DMS153 (cell line): ENCODE measurements at regions not wholly inside any gene's neighbourhood (a gene's known extent, or its start where the extent isn't known, plus 50 kb on each side); places are given as distances from the start of the nearest gene placed in this dataset.

ENCODE experiments used
- DNase-seq: peaks from one replicate; lab custom pipeline; 2025; lab: John Stamatoyannopoulos, UW

DNA sequence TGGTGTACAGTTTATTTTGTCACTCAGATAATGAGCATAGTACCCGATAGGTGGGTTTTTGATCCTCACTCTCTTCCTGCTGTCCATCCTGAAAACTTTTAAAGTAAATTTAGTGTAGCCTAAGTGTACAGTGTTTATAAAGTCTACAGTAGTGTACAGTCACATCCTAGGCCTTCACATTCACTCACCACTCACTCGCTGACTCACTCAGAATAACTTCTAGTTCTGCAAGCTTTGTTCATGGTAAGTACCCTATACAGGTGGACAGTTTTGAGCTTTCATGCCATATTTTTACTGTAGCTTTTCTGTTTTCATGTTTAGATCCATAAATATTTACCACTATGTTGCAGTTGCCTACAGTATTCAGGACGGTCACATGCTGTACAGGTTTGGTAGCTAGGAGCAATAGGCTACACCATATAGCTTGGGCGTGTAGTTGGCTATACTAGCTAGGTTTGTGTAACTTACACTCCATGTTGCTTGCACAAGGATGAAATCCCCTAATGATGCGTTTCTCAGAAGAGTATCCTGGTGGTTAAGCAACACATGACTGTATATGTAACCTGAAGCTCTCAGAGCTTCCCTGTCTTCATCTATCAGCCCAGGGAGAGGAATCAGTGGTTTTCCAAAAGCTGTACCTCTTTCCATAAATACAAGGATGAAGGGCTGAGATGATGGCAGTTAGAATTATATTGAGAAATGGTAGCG lies 87.6 kb upstream of the SLC25A26 start:
- no peak for DNase-seq

DNA sequence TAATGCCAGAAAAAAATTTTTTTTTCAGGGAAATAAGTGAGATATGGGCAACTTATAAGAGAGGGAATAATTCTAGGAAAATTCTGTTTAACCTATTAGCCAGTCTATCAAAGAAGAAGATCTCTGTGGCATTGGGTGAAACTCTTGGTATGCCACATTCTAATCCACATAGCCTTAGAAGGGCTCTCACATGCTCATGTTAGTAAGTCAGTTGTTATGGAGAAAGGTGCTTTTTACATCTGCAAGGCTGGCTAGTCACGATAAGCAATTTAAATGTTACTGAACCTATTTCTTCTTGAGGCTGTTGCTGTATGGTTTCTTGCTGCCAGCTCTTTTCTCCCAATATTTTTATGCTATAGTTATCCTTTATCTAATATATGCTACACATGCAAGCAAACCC lies 89.9 kb upstream of the MAGI1 start:
- no peak for DNase-seq

DNA sequence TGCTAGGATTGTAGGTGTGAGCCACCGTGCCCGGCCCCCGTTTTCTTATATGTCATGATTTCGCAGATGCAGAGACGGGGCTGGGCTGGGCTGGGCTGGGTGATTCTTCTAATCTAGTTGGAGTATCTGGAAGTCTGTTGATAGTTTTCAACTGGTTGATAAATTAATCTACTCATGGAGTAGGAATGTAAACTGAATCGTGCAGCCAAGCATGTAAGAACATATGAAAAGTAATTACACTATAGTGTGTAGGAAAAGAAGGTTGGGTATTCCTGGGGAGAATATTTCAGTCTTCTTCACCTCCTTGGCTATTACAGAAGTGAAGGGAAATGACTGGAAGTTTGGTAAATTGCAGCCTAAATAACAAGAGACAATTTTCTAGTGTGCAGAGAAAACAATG lies 82.6 kb upstream of the MAGI1 start:
- no peak for DNase-seq

DNA sequence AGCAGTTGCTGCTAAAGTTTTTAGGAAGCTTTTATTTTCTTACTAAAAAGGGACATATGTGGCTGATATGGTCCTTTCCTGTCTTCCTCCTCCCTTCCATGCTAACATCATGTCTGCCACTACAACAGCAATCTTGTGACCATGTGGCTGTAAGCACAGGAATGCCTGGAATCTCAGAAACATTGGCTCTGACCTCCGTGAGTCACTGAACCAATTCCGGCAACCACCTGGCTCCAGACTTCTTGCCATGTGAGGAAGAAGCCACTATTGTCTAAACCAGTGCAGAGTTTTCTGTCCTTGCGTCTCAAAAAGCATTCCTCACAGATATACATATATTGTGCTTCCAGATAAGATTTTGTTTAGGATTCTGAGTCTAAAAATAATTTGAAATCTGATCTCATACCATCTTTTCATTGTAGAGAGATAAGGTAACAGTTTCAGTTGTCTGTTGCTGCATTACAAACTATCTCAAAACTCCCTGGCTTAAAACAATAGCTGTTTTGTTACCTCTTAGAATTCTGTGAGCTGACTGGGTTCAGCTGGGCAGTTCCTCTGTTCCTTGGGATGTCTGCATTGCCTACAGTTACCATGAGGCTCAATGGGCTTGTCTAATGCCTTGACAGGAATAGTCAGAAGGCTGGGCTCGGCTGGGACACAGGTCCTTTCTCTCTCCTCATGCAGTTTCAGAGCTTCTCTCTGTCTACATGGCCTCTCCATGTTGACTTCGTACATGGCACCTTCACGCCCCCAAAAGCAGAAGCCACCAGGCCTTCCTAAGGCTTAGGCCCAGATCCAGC lies 77.3 kb upstream of the MAGI1 start:
- no peak for DNase-seq

DNA sequence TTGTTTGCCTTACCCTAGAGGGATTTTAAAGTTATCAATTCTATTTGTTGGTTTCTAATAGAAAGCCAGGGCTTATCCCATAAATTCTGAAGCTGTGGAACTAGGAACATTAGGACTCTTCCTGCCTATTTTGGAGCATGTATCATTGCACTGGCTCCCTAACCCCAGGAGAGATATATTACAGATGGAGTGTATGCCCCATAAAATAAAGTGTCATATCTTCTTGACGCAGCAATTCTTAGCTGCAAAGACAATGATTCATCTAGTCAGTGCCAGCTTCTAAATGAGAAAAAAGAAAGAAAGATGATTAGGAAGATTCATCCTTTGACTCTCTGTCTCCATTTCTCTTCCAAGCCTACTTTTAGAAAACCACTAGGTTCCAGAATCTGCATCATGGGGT lies 74.8 kb upstream of the MAGI1 start:
- DNase-seq, result no peak

DNA sequence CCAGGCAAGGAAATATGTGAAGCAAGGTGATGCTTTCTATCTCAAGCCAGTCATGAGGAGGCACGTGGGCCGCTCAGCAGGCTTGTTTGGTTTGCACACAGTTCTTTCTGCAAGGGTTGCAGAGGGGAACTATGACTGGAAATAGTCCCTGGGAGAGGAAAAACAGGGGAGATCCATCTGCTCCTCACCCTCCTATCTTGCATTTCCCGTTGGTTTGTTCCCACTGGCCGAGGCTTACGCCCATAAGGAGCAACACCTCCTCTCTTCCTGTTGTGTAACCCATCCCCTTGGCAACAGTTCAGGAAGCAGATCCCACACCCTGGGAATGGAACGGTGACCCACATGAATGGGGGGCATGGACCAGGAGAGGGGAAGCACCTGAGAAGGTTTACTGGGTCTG lies 72.1 kb upstream of the MAGI1 start:
- no peak for DNase-seq

DNA sequence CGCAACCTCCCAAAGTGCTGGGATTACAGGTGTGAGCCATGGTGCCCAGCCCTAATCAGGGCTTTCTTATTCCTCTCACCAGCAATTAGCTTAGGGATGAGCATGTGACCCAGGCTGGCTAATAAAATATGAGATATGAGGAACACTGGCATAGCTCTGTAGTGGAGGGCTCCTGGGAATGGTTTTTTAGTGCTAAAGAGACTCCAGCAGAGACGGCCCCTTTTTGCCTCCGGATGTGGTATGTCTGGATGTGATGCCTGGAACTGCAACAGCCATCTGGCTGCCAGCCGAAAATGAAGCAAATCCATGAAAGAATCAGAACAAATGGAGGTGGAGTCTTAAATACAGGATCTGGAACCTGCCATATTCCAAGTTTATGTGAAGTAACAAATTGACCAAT lies 69.1 kb upstream of the MAGI1 start:
- no peak for DNase-seq

DNA sequence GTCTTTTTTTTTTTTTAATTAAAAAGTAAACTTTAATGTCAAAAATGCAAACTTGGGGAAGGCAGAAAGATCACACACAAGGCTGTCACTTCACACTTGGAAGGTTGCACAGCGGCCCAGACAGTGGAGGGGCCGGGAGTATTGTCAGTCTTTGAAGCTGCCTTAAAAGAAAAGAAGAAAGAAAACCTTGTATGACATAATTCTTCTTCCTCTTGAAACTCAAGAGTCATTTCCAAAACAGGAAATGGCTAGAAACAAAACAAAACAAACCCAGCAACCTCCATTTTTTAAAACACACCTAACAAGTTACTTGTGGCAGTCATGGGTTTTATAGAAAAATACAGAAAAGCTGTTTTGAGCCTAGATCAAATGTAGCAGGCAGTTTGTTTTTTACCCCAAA lies 68.1 kb upstream of the MAGI1 start:
- no peak for DNase-seq

DNA sequence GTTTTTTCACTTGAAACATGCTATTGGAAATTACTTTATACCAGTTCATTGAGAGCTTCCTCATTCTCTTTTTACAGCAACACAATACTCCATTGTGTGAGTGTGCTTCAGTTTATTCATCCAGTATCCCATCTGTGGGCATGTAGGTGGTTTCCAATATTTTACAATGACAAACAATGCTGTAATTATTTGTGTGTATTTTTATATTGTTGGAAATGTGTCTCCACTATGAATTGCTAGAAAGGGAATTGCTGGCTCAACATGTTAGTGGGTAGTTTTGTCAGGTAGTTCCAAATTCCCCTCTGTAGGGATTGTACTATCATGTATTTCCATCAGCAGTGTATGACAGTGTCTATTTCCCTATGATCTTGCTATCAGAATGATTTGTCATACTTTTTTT lies 65.8 kb upstream of the MAGI1 start:
- DNase-seq, result no peak

DNA sequence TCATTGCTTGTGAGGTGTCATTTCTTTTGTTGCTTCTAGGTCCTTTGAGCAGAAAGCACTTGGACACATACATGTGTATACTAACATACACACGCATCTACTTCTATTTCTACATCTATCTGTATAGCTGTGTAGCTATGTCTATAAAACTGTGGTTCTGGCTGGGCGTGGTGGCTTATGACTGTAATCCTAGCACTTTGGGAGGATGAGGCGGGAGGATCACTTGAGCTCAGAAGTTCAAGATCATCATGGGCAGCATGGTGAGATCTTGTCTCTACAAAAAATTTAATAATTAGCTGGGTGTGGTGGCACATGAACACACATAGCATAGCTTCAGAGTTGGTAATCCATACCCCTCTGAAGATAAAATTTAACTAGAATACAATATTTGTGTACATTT lies 65.0 kb upstream of the MAGI1 start:
- no peak for DNase-seq

DNA sequence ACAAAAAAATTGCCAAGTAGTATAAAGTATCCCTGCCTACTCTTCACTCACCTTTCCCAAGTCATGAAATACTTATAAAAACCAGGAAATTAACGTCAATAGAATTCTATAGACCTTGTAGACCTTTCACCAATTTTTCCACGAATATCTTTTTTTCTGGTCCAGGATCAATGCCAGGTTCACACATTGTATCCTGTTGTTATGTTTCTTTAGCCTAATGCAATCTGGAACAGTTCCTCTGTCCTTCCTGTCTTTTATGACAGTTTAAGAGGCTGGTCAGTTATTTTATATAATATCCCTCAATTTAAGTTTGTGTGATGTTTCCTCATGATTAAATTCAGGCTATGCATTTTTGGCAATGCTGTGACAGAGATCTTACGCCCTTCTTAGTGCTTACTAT lies 63.2 kb upstream of the MAGI1 start:
- no peak for DNase-seq

DNA sequence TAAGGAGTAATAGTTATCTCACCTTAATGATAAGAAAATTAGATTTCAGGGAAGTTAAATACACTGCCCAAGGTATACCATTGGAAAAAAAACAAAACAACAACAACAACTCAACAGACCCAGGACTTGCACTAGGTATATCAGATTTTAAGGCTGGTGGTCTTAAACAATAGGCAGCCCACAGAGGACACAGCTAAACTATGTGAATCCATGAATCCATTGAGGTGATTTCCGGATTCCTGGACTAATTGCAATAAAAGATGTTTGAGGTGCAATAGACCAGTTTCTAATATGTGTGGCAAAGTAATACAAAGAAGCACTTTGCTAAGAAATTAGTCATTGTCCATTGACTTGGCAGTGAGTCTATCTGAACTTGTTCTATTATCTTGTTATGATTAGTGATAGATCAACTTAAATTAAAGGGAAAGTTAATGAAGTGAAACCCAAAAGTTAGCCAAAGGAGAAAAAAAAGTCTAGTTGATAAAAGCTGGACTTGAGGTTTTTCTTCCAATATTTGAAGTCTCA lies 60.9 kb upstream of the MAGI1 start:
- DNase-seq, result no peak

DNA sequence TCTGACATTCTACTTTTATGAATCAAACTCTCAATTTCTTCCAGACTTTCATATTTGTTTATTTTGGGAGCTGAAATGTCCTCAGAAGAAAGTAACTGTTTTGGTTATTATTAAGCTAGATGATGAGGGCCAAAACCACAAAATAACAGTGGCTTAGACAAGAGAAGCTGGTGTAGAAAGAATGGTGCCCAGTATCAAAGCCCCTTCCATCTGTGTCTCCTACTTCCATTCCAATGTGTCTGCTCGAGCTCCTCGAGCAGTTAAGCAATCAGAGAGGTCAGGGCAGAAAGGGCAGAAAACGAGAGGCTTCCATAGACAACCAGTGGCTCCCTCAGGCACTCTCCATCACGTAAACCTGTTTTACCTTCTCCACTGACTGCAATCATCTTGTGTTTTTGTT lies 59.7 kb upstream of the MAGI1 start:
- DNase-seq, result no peak

DNA sequence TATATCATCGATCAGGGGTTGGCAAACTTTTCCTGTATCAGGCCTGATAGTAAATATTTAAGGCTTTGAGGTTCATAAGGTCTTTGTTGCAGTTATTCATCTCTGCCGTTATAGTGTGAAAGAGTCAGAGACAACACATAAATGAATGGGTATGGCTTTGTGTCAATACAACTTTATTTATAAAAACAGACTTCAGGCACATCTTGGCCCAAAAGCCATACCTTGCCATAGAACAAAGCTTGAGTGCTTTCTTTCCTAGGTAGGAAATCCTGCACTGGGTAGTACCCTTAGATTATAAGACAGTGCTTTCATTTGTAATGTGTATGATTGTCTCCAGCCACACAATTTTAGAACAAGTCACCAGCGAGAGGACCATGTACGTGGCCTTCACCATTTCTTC lies 58.9 kb upstream of the MAGI1 start:
- no peak for DNase-seq

DNA sequence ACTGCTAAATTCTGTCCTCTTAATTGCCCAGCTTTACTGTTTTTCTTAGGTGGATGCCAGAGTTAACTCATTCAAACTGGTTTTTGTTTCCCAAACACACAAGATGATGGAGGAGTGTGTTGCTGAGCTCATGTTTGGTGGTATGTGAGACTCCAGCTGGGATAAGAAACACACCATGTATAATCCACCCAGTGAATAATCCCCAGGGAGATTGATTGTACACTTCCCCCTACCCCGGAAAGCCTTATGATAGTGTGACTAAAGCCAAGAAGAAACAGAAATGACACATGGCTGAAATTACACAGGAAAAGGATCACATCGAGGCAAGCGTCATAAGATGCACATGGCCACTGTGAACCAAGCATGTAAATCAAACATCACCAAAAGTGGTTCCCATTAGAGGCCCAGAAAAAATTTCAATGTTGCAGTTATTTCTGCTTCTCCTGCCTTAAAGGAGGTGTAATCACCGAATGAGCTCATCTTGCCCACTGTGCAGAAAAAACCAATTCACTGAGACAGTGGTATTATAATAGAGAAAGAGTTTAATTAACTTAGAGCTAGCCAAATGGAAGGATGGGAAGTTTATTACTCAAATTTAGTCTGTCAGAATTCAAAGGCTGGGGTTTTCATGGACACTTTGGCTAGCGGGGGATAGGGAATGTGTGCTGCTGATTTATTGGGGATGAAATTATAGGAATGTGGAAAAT lies 56.7 kb upstream of the MAGI1 start:
- no peak for DNase-seq

DNA sequence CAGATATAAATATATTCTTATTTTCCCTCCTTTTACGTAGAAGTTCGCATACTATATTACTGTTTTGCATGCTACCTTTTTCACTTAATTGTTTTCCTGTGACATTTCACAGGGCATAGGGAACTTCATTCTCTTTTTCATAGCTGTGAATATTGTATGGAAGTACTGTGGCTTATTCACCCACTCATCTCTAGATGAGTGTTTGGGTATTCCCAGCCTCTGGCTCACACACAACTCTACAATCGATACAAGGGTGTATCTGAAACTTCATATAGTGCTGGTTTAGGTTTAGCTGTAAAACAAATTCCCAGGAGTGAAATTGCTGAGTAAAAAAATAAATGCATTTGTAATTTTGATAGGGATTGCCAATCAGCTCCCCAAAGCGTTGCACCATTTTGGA lies 55.3 kb upstream of the MAGI1 start:
- DNase-seq, result no peak

DNA sequence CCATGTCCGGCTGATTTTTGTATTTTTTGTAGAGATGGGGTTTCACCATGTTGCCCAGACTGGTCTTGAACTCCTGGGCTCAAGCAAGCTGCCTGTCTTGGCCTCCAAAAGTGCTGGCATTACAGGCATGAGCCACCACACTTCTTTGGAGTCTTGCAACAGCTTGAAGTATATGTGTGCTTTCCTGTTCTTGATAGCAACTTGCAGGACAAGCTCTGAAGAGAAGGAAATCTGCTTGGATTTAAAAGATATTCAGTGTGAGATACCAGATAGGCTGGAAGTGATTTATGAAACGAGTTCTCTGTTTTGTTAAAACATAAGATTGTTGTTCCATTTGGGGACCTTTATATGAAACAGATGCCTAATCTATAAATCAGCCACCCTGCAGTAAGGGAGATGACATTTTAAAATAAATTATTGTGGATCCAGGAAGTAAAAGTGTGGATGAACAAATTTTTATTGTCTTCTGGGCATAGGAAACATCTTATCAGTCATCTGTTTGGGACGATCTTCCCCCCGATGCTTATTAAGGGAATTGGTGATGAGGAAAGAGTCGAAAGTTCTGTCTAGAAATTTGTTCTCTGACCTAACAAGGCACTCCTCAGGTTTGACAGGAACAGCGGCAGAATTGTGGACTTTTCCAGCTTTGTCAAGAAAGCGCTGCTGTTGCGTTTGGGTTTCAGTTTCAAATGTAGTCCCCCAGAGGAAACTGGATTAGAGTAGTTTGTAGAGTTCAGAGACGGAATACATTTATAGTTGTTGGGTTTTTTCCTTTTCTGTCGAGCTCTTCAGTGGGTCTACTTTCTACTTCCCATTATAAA lies 53.7 kb upstream of the MAGI1 start:
- no peak for DNase-seq
